ENCODE measurements at regions not wholly inside any gene's neighbourhood (a gene's known extent, or its start where the extent isn't known, plus 50 kb on each side); places are given as distances from the start of the nearest gene placed in this dataset.

GRCh38 chr2:176658708-176659107, 389.5 kb downstream of the MTX2 start:
- TF ChIP-seq E2F5 (CRISPR knock-in tag; IDR thresholded peaks at IDR 0.05) (no peak), CTCF (IDR thresholded peaks at IDR 0.05) (no peak), CDX4 (CRISPR knock-in tag; IDR thresholded peaks at IDR 0.05; ENCODE audit: borderline replicate concordance) (no peak), ZNF281 (CRISPR knock-in tag; IDR thresholded peaks at IDR 0.05) (no peak), ESRRA (CRISPR knock-in tag; IDR thresholded peaks at IDR 0.05; ENCODE audit: borderline replicate concordance) (no peak), ZNF512 (CRISPR knock-in tag; IDR thresholded peaks at IDR 0.05; ENCODE audit: borderline replicate concordance) (no peak), ATF3 (CRISPR knock-in tag; conservative IDR thresholded peaks at IDR 0.05) (no peak), NR2C2 (CRISPR knock-in tag; IDR thresholded peaks at IDR 0.05) (no peak), RELA (CRISPR knock-in tag; IDR thresholded peaks at IDR 0.05; ENCODE audit: borderline replicate concordance) (no peak), NFE2L1 (CRISPR knock-in tag; IDR thresholded peaks at IDR 0.05) (no peak), IRF2 (CRISPR knock-in tag; IDR thresholded peaks at IDR 0.05; ENCODE audit: borderline replicate concordance, low read depth) (no peak), IRF1 (CRISPR knock-in tag; IDR thresholded peaks at IDR 0.05) (no peak)

Measured in WTC11 (cell line).